Natural killer cell (primary cell): ENCODE measurements at regions not wholly inside any gene's neighbourhood (a gene's known extent, or its start where the extent isn't known, plus 50 kb on each side); places are given as distances from the start of the nearest gene placed in this dataset.

Experiments used
- ATAC-seq, 3 donors: fragments of 150-1000 bp in 2 of 3; fragments of 200-7000 bp in 1 of 3; cut with Tn5 transposase; 1 replicate in 1 of 3; 2 replicates in 2 of 3; pipeline ENCODE4 v1.10.0; 2021; ENCODE audit warnings: mild to moderate bottlenecking in 2 of 3, moderate library complexity in 2 of 3
- DNase-seq, 2 donors: peaks; one replicate each; pipeline versions ENCODE4 v3.0.0 to v3.0.0-alpha.2; 2013 to 2021; ENCODE audit warnings: mixed read lengths in 1 of 2
- H3K27ac ChIP-seq: one replicate; pipeline ENCODE4 v1.5.1; 2013; ENCODE audit warnings: mild to moderate bottlenecking, low read length
- H3K27me3 ChIP-seq: one replicate; pipeline ENCODE4 v1.6.1; 2013; ENCODE audit warnings: low read length; ENCODE audit not compliant: control insufficient read depth, insufficient read depth
- H3K36me3 ChIP-seq: one replicate; pipeline ENCODE4 v1.6.1; 2013; ENCODE audit warnings: low read length; ENCODE audit not compliant: control insufficient read depth, insufficient read depth
- H3K4me1 ChIP-seq: one replicate; pipeline ENCODE4 v1.6.1; 2013; ENCODE audit warnings: low read length; ENCODE audit not compliant: control insufficient read depth, insufficient read depth
- H3K4me3 ChIP-seq: one replicate; pipeline ENCODE4 v1.5.1; 2013; ENCODE audit warnings: low read length
- H3K9me3 ChIP-seq: one replicate; pipeline ENCODE4 v1.6.1; 2013; ENCODE audit warnings: low read length; ENCODE audit not compliant: control insufficient read depth, insufficient read depth
- H3K27ac Mint-ChIP-seq, 2 donors: one replicate each; pipeline ENCODE4 v1.8.0; 2022; ENCODE audit warnings: mild to moderate bottlenecking in 2 of 2, mixed read lengths in 2 of 2, moderate library complexity in 1 of 2
- H3K27me3 Mint-ChIP-seq, 2 donors: one replicate each; pipeline ENCODE4 v1.8.0; 2022; ENCODE audit warnings: low read depth in 2 of 2, mixed read lengths in 2 of 2
- H3K36me3 Mint-ChIP-seq: one replicate; pipeline ENCODE4 v1.8.0; 2022; ENCODE audit warnings: mixed read lengths
- H3K4me1 Mint-ChIP-seq, 2 donors: one replicate each; pipeline ENCODE4 v1.8.0; 2022; ENCODE audit warnings: mixed read lengths in 2 of 2
- H3K4me3 Mint-ChIP-seq: one replicate; pipeline ENCODE4 v1.8.0; 2022; ENCODE audit warnings: mild to moderate bottlenecking, moderate library complexity, mixed read lengths
- H3K9me3 Mint-ChIP-seq, 2 donors: one replicate each; pipeline ENCODE4 v1.8.0; 2022; ENCODE audit warnings: mixed read lengths in 2 of 2
- WGBS: methylation state at CpG from one replicate; pipeline ENCODE4 v1.1.7; 2013; ENCODE audit warnings: missing lambda C conversion rate; ENCODE audit not compliant: insufficient coverage; 5-methylcytosine and 5-hydroxymethylcytosine counted together
- intact Hi-C: fragments of 100-400 bp; cut with micrococcal nuclease; formaldehyde crosslinking; loops from one replicate; pipeline ENCODE4 v1.14.2; 2022
- TF ChIP-seq, protein P1 (sequence below): fragments of 200-600 bp; IDR thresholded peaks from one replicate; pipeline ENCODE4 v1.8.0; 2022; ENCODE audit warnings: antibody characterized with exemption

DNA sequence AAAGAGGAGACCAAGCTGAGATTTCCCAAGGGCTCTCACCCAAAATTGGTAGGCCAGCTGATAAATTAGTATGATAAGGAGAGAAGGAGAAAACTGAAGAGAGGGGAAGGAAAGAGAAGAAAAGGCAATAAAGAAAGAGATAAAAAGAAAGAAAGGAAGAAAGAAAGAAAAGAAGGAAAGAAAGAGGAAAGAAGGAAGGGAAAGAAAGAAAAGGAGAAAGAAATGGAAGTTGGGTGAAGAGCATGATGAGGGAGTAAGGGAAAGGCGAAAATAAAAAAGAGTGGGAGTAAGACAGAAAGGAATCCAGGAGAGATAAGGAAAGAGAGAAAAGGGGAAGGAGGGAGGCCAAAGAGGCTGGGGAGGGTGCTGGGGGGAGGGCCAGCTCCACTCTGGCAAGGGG lies 95.4 kb downstream of the MRM1 start:
- Mint-ChIP-seq H3K27me3 (peaks cover 23 to 36% of the 10 kb centered on the region in 2 donors), H3K4me1 (no peaks in the 10 kb centered on the region), H3K27ac (no peak overlapping the region), H3K4me3 (no peak overlapping the region), H3K9me3 (no peaks in the 10 kb centered on the region), H3K36me3 (no peaks in the 10 kb centered on the region)
- no peak for DNase-seq
- Histone ChIP-seq H3K4me1 (no peaks in the 10 kb centered on the region), H3K36me3 (no peaks in the 10 kb centered on the region), H3K9me3 (no peaks in the 10 kb centered on the region), H3K4me3 (no peak overlapping the region), H3K27me3 (peaks cover 10% of the 10 kb centered on the region), H3K27ac (no peak overlapping the region)
- no peak for ATAC-seq
- TF ChIP-seq, protein P1, sequence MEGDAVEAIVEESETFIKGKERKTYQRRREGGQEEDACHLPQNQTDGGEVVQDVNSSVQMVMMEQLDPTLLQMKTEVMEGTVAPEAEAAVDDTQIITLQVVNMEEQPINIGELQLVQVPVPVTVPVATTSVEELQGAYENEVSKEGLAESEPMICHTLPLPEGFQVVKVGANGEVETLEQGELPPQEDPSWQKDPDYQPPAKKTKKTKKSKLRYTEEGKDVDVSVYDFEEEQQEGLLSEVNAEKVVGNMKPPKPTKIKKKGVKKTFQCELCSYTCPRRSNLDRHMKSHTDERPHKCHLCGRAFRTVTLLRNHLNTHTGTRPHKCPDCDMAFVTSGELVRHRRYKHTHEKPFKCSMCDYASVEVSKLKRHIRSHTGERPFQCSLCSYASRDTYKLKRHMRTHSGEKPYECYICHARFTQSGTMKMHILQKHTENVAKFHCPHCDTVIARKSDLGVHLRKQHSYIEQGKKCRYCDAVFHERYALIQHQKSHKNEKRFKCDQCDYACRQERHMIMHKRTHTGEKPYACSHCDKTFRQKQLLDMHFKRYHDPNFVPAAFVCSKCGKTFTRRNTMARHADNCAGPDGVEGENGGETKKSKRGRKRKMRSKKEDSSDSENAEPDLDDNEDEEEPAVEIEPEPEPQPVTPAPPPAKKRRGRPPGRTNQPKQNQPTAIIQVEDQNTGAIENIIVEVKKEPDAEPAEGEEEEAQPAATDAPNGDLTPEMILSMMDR: no peak
- WGBS: 0% methylated on average over 1 of the region's 1 CpG
- intact Hi-C loops: no loop called here

DNA sequence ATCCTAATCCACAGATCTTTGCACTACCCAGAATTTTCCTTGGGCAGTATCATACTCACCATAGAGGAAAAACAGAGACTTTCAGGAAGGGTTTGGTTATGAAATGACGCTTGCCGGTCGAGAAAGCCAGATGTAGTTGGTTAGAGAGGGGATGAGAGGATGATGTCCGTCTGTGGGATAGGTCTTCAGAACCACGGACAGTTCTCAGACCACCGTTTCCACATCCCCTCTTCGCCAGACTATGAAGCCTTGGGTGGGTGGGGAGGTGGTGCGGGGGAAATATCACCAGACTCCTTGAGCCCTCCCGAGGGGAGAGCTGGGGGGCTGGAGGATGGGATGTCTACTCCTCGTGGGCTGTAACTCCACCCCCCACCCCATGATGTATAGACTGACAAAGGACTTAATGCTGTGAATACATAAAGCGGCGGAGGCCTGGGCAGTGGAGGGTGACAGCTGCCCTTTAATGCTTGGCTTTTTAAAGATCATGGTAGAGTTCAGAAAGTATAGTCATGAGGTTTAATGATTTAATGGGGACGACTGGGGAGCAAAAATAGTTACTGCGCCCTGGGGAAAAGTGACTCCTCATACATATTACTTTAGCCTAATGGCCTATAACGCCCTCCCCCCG lies 96.6 kb downstream of the MRM1 start:
- Mint-ChIP-seq H3K9me3 (no peaks in the 10 kb centered on the region), H3K4me3 (no peak overlapping the region), H3K27ac (no peak overlapping the region), H3K27me3 (peaks cover 32 to 33% of the 10 kb centered on the region in 2 donors), H3K36me3 (no peaks in the 10 kb centered on the region), H3K4me1 (no peaks in the 10 kb centered on the region)
- no peak for DNase-seq
- Histone ChIP-seq H3K27me3 (peaks cover 11% of the 10 kb centered on the region), H3K36me3 (no peaks in the 10 kb centered on the region), H3K9me3 (no peaks in the 10 kb centered on the region), H3K27ac (no peak overlapping the region), H3K4me3 (no peak overlapping the region), H3K4me1 (no peaks in the 10 kb centered on the region)
- intact Hi-C loops: no loop called here
- TF ChIP-seq, protein P1: no peak
- WGBS: 47% methylated on average over 10 of the region's 16 CpGs
- no peak for ATAC-seq

DNA sequence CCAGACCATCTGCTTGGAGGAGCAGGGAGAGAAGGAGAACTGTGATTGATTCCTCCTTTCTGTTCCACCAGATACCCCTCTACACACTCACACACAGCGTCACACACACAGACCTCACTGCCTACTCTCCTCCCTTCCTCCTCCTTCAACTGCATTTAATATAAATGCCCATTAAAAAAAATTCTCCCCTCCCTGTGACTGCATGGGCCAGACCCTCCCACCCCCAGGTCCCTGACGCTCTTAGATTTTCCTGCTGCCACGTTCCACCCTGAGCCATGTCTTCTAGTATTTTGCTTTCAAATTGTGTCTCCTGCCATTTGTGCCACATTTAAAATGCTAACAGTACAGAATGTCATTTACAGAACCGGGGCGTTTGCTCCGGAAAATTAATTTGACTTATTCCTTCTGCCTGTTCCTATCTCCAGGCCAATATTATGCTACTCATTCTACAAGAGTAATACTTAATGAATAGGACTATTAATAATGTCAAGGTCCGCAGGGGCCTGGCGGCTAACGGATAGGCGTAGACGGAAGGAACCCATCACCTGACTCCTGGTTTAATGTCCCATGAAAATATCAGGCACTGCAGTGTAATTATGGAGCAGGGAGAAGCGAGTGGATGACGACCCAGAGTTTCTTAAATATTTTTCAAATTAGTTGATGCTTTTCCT lies 100.2 kb downstream of the MRM1 start:
- TF ChIP-seq, protein P1: no peak
- no peak overlapping the region for H3K4me3 ChIP-seq
- Mint-ChIP-seq H3K27me3 (peaks cover 43 to 47% of the 10 kb centered on the region in 2 donors), H3K4me1 (no peaks in the 10 kb centered on the region), H3K27ac (no peak overlapping the region), H3K36me3 (no peaks in the 10 kb centered on the region), H3K9me3 (no peaks in the 10 kb centered on the region), H3K4me3 (no peak overlapping the region)
- H3K27me3 ChIP-seq: peaks cover 25% of the 10 kb centered on the region
- no peak for ATAC-seq
- DNase-seq: no peak
- no peak overlapping the region for H3K27ac ChIP-seq
- 83% methylated on average over 11 of the region's 13 CpGs for WGBS
- intact Hi-C loops: no loop called here
- peaks cover 4% of the 10 kb centered on the region for H3K4me1 ChIP-seq
- no peaks in the 10 kb centered on the region for H3K9me3 ChIP-seq
- H3K36me3 ChIP-seq: no peaks in the 10 kb centered on the region
